Naive thymus-derived CD8-positive, alpha-beta T cell (primary cell): ENCODE measurements at regions not wholly inside any gene's neighbourhood (a gene's known extent, or its start where the extent isn't known, plus 50 kb on each side); places are given as distances from the start of the nearest gene placed in this dataset.
"Not testable (repeated sequence)": the region's sequence is repeated elsewhere in the genome, so short reads cannot be mapped to it uniquely, and the experiment has no call there.

Experiments used
- ATAC-seq, 2 donors: fragments of 150-1000 bp; cut with Tn5 transposase in 1 of 2; sonication (Bioruptor Pico), chemical (Tn5 transposase) in 1 of 2; 1 replicate in 1 of 2; 2 replicates in 1 of 2; pipeline ENCODE4 v1.10.0; 2021; ENCODE audit warnings: mild to moderate bottlenecking in 2 of 2, moderate library complexity in 2 of 2
- POLR2A ChIA-PET: fragments of 350-600 bp; sonication (Branson Sonifier 250); formaldehyde crosslinking; loops from one replicate; lab custom pipeline; 2021; ENCODE audit warnings: antibody characterized with exemption; lab: Charles Lee
- DNase-seq, 10 donors: peaks; one replicate each; pipeline versions ENCODE4 v3.0.0 to v3.0.0-alpha.2; 2020 to 2022
- H3K27ac Mint-ChIP-seq, 10 donors: one replicate each; pipeline ENCODE4 v1.8.0; 2020 to 2022; ENCODE audit warnings: mild to moderate bottlenecking in 10 of 10, mixed read lengths in 10 of 10, moderate library complexity in 4 of 10, inconsistent platforms in 1 of 10
- H3K27me3 Mint-ChIP-seq, 5 donors: one replicate each; pipeline ENCODE4 v1.8.0; 2021 to 2022; ENCODE audit warnings: mixed read lengths in 5 of 5
- H3K36me3 Mint-ChIP-seq, 3 donors: one replicate each; pipeline ENCODE4 v1.8.0; 2020 to 2022; ENCODE audit warnings: mixed read lengths in 3 of 3, mild to moderate bottlenecking in 2 of 3, inconsistent platforms in 1 of 3
- H3K4me1 Mint-ChIP-seq, 4 donors: one replicate each; pipeline ENCODE4 v1.8.0; 2021 to 2022; ENCODE audit warnings: mixed read lengths in 4 of 4
- H3K4me3 Mint-ChIP-seq, 10 donors: one replicate each; pipeline ENCODE4 v1.8.0; 2020 to 2022; ENCODE audit warnings: mild to moderate bottlenecking in 10 of 10, mixed read lengths in 10 of 10, moderate library complexity in 6 of 10, inconsistent platforms in 1 of 10
- H3K9me3 Mint-ChIP-seq, 9 donors: one replicate each; pipeline ENCODE4 v1.8.0; 2020 to 2022; ENCODE audit warnings: mixed read lengths in 9 of 9, mild to moderate bottlenecking in 3 of 9, inconsistent platforms in 1 of 9, moderate library complexity in 1 of 9

GRCh38 chr7:9307131-9307530, 873.7 kb downstream of the NXPH1 start:
- Mint-ChIP-seq H3K27ac (no peak overlapping the region), H3K36me3 (no peaks in the 10 kb centered on the region), H3K4me3 (no peak overlapping the region), H3K27me3 (no peaks in the 10 kb centered on the region), H3K4me1 (no peaks in the 10 kb centered on the region), H3K9me3 (peaks cover 0 to 15% (median 1%) of the 10 kb centered on the region in 9 donors)
- no peak for DNase-seq
- POLR2A ChIA-PET: no interaction called here
- ATAC-seq: no peak

GRCh38 chr7:9324513-9324912, 891.1 kb downstream of the NXPH1 start:
- no peaks in the 10 kb centered on the region for H3K4me1 Mint-ChIP-seq
- H3K9me3 Mint-ChIP-seq: peaks cover 0 to 34% (median 9%) of the 10 kb centered on the region in 9 donors
- H3K27me3 Mint-ChIP-seq: no peaks in the 10 kb centered on the region
- ATAC-seq (no peak), DNase-seq (no peak)
- POLR2A ChIA-PET: no interaction called here
- H3K27ac Mint-ChIP-seq: no peak overlapping the region
- no peaks in the 10 kb centered on the region for H3K36me3 Mint-ChIP-seq
- H3K4me3 Mint-ChIP-seq: no peak overlapping the region

GRCh38 chr7:9328296-9328695, 894.9 kb downstream of the NXPH1 start:
- H3K9me3 Mint-ChIP-seq: peaks cover 0 to 27% (median 2%) of the 10 kb centered on the region in 9 donors
- no peak for DNase-seq
- H3K4me1 Mint-ChIP-seq: no peaks in the 10 kb centered on the region
- POLR2A ChIA-PET: no interaction called here
- no peak for ATAC-seq
- H3K36me3 Mint-ChIP-seq: no peaks in the 10 kb centered on the region
- H3K4me3 Mint-ChIP-seq: no peak overlapping the region
- H3K27me3 Mint-ChIP-seq: no peaks in the 10 kb centered on the region
- H3K27ac Mint-ChIP-seq: no peak overlapping the region

- Mint-ChIP-seq H3K9me3 (peaks cover 0 to 20% (median 5%) of the 10 kb centered on the region in 9 donors), H3K27ac (no peak overlapping the region), H3K36me3 (no peaks in the 10 kb centered on the region), H3K27me3 (no peaks in the 10 kb centered on the region), H3K4me1 (no peaks in the 10 kb centered on the region), H3K4me3 (no peak overlapping the region)
- no peak for ATAC-seq
- POLR2A ChIA-PET: no interaction called here
- no peak for DNase-seq
These were observed 916.2 kb downstream of the NXPH1 start for GRCh38 chr7:9349625-9350024.

- no peaks in the 10 kb centered on the region for H3K36me3 Mint-ChIP-seq
- no peak overlapping the region for H3K27ac Mint-ChIP-seq
- ATAC-seq (no peak), DNase-seq (no peak)
- H3K27me3 Mint-ChIP-seq: no peaks in the 10 kb centered on the region
- H3K9me3 Mint-ChIP-seq: peaks cover 6 to 33% (median 15%) of the 10 kb centered on the region in 9 donors
- POLR2A ChIA-PET: no interaction called here
- H3K4me3 Mint-ChIP-seq: no peak overlapping the region
- no peaks in the 10 kb centered on the region for H3K4me1 Mint-ChIP-seq
These were observed 957.8 kb downstream of the NXPH1 start for GRCh38 chr7:9391221-9391620.

GRCh38 chr7:9391984-9392383, 958.6 kb downstream of the NXPH1 start:
- H3K36me3 Mint-ChIP-seq: no peaks in the 10 kb centered on the region
- H3K9me3 Mint-ChIP-seq: peaks cover 0 to 26% (median 15%) of the 10 kb centered on the region in 9 donors
- no peak overlapping the region for H3K27ac Mint-ChIP-seq
- H3K4me3 Mint-ChIP-seq: no peak overlapping the region
- ATAC-seq (no peak), DNase-seq (no peak)
- no peaks in the 10 kb centered on the region for H3K4me1 Mint-ChIP-seq
- no peaks in the 10 kb centered on the region for H3K27me3 Mint-ChIP-seq
- POLR2A ChIA-PET: no interaction called here

GRCh38 chr7:9404386-9404785, 971.0 kb downstream of the NXPH1 start:
- DNase-seq, H3K4me1 Mint-ChIP-seq, ATAC-seq, H3K27me3 Mint-ChIP-seq, H3K27ac Mint-ChIP-seq, POLR2A ChIA-PET, H3K36me3 Mint-ChIP-seq, H3K9me3 Mint-ChIP-seq, H3K4me3 Mint-ChIP-seq: not testable (repeated sequence)

GRCh38 chr7:9407816-9408215, 974.4 kb downstream of the NXPH1 start:
- Mint-ChIP-seq H3K9me3 (peaks cover 0 to 10% (median 0%) of the 10 kb centered on the region in 9 donors), H3K27ac (no peak overlapping the region), H3K27me3 (no peaks in the 10 kb centered on the region), H3K4me1 (no peaks in the 10 kb centered on the region), H3K36me3 (no peaks in the 10 kb centered on the region), H3K4me3 (no peak overlapping the region)
- POLR2A ChIA-PET: no interaction called here
- ATAC-seq (no peak), DNase-seq (no peak)

GRCh38 chr7:9453521-9453920, 1020.1 kb downstream of the NXPH1 start:
- peaks cover 2 to 20% (median 8%) of the 10 kb centered on the region in 9 donors for H3K9me3 Mint-ChIP-seq
- DNase-seq (no peak), ATAC-seq (no peak)
- no peaks in the 10 kb centered on the region for H3K36me3 Mint-ChIP-seq
- no peak overlapping the region for H3K27ac Mint-ChIP-seq
- POLR2A ChIA-PET: no interaction called here
- H3K27me3 Mint-ChIP-seq: no peaks in the 10 kb centered on the region
- no peaks in the 10 kb centered on the region for H3K4me1 Mint-ChIP-seq
- no peak overlapping the region for H3K4me3 Mint-ChIP-seq

- H3K4me3 Mint-ChIP-seq: no peak overlapping the region
- DNase-seq: no peak
- no peaks in the 10 kb centered on the region for H3K36me3 Mint-ChIP-seq
- no peak overlapping the region for H3K27ac Mint-ChIP-seq
- peaks cover 3 to 40% (median 23%) of the 10 kb centered on the region in 9 donors for H3K9me3 Mint-ChIP-seq
- no peaks in the 10 kb centered on the region for H3K27me3 Mint-ChIP-seq
- no peak for ATAC-seq
- no peaks in the 10 kb centered on the region for H3K4me1 Mint-ChIP-seq
- POLR2A ChIA-PET: no interaction called here
These were observed 1055.1 kb downstream of the NXPH1 start for GRCh38 chr7:9488555-9488954.

- ATAC-seq (no peak), DNase-seq (no peak)
- Mint-ChIP-seq H3K27me3 (no peaks in the 10 kb centered on the region), H3K27ac (no peak overlapping the region), H3K9me3 (peaks cover 0 to 15% (median 5%) of the 10 kb centered on the region in 9 donors), H3K4me3 (no peak overlapping the region), H3K4me1 (no peaks in the 10 kb centered on the region), H3K36me3 (no peaks in the 10 kb centered on the region)
- POLR2A ChIA-PET: no interaction called here
These were observed 1064.9 kb downstream of the NXPH1 start for GRCh38 chr7:9498303-9498702.

GRCh38 chr7:9502269-9502668, 1068.9 kb downstream of the NXPH1 start:
- DNase-seq (no peak), ATAC-seq (no peak)
- Mint-ChIP-seq H3K27me3 (no peaks in the 10 kb centered on the region), H3K36me3 (no peaks in the 10 kb centered on the region), H3K27ac (no peak overlapping the region), H3K9me3 (peaks cover 0 to 13% (median 3%) of the 10 kb centered on the region in 9 donors), H3K4me3 (no peak overlapping the region), H3K4me1 (no peaks in the 10 kb centered on the region)
- POLR2A ChIA-PET: no interaction called here

- no peaks in the 10 kb centered on the region for H3K27me3 Mint-ChIP-seq
- no peak for DNase-seq
- H3K4me3 Mint-ChIP-seq: no peak overlapping the region
- no peak overlapping the region for H3K27ac Mint-ChIP-seq
- POLR2A ChIA-PET: no interaction called here
- peaks cover 0 to 13% (median 3%) of the 10 kb centered on the region in 9 donors for H3K9me3 Mint-ChIP-seq
- ATAC-seq: no peak
- H3K4me1 Mint-ChIP-seq: no peaks in the 10 kb centered on the region
- no peaks in the 10 kb centered on the region for H3K36me3 Mint-ChIP-seq
These were observed 1071.3 kb downstream of the NXPH1 start for GRCh38 chr7:9504678-9505077.

- DNase-seq (no peak), ATAC-seq (no peak)
- Mint-ChIP-seq H3K36me3 (no peaks in the 10 kb centered on the region), H3K27ac (no peak overlapping the region), H3K4me1 (no peaks in the 10 kb centered on the region), H3K27me3 (no peaks in the 10 kb centered on the region), H3K4me3 (no peak overlapping the region), H3K9me3 (peaks cover 0 to 12% (median 2%) of the 10 kb centered on the region in 9 donors)
- POLR2A ChIA-PET: no interaction called here
These were observed 1072.1 kb downstream of the NXPH1 start for GRCh38 chr7:9505516-9505915.
